NCI-H187 (cell line): ENCODE measurements at regions not wholly inside any gene's neighbourhood (a gene's known extent, or its start where the extent isn't known, plus 50 kb on each side); places are given as distances from the start of the nearest gene placed in this dataset.
"Not testable (repeated sequence)": the region's sequence is repeated elsewhere in the genome, so short reads cannot be mapped to it uniquely, and the experiment has no call there.

Experiments
- DNase-seq, 2 experiments: peaks; one replicate each; lab custom pipeline; 2025; lab: John Stamatoyannopoulos, UW

DNA sequence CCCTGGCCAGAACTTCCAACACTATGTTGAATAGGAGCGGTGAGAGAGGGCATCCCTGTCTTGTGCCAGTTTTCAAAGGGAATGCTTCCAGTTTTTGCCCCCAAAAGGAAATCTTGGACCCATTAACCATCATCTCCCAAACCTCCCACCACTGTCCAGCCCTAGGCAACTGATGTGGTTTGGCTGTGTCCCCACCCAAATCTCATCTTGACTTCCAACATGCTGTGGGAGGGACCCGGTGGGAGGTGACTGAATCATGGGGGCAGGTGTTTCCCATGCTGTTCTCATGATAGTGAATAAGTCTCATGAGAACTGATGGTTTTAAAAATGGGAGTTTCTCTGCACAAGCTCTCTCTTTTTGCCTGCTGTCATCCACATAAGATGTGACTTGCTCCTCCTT lies 119.1 kb upstream of the RMDN2 start:
- DNase-seq = not testable (repeated sequence)

DNA sequence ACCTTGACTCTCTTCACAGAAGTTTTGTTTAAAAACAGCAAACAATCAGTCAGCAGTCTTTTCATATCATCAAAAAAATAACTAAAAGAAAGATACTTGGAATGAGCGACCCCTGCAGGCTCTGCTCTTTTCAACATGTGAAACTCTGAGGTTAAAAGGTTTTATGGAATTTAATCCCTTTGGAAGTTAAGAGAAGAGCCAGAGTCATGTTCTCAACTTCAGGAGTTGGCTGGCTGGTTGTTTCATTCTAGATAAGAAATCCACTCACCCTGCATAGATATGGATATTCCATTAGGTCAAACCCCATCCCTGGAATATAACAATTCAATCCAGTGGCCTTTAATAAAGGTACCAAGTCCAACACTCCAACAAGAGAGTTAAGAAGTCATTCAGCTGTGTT lies 115.6 kb upstream of the RMDN2 start:
- no peak for DNase-seq

DNA sequence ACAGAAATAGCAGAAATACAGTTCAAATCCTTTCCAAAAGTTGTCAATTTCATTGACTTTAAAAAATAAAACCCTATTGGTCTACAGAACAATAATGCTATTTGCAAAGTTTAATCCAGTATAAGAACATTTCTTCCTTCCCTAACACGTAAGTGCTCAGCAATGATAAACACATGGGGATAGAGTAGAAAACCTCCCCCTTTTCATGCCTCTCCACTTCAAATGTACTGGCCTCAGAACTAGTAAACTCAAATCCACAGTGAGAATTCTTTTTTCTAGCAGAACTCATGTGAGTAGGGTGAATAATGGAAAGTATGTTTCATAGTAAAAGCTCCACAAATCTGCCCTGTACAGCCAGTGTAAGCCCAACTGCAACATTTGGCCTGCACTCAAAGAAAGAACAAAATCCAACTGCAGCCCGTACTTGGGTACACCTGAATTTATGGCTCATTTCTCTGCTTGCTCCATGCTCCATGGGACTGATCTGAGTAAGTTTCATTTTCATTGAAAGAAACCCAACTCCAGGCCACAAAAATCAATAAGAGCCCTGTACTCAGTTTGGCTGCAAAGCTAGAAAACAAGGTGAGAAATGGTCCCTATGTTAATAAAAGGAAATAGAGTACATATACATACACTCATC lies 115.0 kb upstream of the RMDN2 start:
- DNase-seq = no peak

DNA sequence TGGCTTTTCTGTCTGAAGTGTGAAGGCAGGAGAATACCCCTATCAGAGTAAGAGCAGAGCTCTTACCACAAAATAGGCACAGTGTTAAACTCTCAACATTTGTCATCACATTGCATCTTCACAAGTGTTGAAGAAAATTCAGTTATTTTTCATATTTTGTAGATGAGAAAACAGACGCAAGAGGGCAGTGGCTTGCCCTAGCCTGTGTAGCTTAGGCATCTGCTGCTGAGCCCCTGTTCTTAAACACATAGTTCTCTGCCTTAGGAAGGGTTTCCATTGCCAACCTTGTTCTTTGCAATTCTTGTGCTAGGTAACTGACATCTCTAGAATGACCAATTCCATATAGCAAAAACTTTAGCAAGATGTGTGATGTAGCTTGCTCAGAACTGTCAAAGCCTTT lies 112.7 kb upstream of the RMDN2 start:
- DNase-seq = no peak

DNA sequence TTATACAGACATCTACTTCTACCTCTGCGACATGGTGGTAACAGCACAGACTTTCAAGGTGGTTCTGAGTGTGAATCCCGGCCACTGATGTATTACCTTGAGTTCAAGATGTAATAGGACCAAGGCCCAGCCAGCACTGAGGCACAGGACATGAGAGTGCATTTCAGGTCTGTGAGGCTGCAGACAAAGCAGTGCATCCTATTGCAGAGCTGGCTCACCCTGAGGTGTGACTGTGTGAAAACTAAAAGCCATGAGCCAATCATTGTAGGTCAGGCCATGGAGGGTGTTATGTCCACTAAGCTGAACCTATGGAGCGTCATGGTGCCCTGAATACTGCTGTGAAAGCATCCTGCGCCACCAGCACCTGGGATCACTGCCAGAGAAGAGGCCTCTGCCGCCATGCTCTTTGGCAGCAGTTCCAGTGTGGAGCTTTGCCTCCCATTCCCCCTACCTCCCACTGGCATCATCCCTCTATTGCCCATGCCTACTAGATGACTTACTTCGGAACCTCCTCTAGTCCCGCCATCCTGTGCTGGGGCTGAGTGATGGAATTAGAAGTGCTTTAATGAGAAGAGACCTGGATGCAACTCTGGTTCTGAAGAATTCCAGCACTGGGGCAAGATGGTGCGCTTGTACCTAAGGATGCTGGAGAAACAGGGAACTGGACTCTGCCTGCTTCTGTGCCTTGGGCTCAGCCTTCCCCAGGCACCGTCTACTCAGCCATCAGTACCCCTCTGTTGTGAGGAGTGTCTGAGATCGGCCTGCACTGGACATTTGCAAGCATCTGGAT lies 112.0 kb upstream of the RMDN2 start:
- DNase-seq = no peak

DNA sequence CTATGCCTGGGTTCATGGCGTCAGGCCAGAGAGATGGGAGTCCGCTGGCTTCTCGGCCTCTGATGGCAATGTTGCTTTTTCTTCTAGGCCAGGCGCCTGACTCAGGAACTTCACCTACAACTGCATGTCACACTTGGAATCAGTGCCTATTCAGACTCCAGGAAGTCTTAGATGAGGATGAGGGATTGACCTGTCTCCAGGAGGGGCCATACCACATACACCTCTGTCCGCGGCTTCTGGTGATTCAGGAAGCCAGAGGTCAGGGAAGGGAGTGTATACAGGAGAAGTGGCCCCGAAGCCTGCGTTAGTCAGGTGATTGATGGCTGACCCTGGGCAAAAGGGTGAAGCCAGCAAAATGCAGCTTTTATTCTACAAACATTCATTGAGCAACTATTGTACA lies 109.1 kb upstream of the RMDN2 start:
- no peak for DNase-seq

DNA sequence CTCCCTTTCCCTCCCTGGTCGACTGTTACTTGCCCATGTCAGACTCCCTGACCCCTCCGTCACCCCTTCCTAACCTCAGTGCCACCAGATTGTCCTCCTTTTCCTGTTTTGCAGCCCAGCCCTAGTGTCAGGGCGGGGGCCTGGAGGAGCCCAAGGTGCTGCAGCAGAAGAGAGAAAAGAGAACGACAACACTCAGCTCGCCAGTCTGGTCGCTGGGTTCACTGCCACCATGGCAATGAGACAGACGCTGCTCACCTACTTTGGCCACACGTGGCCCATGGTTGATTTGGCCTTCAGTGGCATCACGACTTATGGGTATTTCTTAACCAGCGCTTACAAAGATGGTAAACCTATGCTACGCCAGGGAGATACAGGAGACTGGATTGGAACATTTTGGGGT lies 108.4 kb upstream of the RMDN2 start:
- no peak for DNase-seq

DNA sequence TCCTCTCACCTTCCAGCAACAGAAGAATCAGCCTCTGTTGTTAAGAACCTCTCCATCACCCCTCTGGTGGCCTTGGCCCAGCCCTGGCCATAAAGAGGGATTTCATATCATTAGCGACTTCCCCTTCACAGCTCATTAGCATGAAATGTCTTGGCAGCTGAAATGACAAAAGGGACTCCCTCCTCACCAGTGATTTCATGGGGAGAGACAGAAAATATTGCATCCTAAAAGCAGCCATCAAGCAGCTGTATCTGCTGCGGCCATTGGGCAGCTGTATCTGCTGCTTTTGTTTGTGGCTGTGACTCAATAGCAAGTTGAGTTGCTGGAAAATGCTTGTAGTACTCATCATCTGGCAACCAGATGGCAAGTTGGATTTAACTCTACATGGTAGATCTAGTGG lies 105.9 kb upstream of the RMDN2 start:
- DNase-seq = no peak

DNA sequence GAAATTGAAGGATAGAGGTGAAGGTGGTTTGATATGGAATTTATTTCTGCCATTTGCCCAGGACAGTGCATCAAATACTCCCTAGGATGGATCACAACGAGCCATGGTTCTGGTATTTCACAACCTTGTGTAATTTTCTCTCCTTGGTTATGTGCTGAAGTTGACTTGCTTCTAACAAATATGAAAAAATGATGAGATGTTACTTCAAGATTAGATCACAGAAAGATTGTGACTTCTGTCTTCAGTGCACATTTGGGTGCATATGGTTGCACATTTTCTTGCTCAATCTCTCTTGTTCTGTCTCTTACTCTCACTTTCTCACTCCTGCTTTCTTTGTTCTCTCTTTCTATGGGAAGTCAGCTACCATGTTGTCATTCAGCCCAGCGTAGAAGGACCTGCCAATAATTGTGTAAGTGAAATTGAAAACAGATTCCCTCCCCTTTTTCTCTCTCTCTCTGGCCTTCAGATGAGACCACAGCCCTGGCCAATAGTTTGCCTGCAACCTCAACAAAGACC lies 104.6 kb upstream of the RMDN2 start:
- no peak for DNase-seq

DNA sequence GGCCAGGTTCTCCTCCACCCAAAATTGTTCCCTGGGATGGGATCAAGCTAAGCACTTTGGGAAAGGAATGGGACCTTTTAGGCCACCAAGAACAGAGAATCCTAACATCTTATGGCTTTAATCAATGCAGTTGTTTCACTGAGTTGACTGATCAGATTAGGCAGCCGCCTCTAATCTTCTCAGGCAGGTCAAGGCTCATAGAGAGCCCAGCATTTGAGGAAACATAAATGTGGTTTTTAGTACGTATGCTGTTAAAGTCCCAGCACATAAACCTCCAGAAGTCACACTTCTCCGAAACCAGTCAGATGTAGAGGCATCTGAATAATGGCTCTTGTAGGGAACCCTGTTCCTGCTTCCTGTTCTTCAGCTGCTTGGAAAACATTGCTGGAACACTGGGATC lies 99.5 kb upstream of the RMDN2 start:
- no peak for DNase-seq

DNA sequence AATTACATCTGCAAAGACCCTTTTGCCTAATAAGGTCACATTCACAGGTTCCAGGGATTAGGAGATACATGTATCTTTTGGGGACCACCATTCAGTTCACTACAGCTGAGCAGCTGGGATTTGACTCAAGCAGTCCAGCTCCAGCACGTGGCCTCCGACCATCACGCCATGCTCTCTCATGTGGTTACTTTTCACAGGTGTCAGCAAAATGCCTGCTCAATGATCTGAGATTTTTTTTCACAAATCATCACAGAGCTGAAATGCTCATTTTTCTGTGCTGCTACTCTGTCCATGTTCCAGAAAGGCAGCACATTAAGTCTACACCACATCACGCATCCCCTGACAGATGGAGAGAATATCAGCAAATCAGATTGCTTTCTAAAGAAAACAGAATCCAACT lies 98.5 kb upstream of the RMDN2 start:
- DNase-seq = no peak

DNA sequence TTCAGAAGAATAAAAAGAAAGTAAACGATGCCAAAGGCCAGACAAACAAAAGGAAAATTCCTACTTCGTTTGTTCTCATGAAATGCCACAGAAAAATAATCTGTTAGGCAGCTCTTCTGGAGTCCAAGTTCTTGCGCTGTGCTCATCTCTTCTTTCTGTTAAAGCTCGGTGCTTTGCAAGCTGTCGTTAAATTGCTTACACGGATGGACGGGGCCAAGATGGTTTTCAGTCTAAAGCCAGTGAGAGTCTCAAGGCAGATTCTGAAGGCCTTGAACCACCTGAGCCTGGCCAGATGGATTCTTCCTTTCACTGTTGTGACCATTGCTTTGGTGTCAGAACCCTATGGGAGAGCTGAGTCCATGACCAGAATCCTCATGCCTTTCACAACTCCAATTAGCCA lies 97.6 kb upstream of the RMDN2 start:
- DNase-seq = no peak

DNA sequence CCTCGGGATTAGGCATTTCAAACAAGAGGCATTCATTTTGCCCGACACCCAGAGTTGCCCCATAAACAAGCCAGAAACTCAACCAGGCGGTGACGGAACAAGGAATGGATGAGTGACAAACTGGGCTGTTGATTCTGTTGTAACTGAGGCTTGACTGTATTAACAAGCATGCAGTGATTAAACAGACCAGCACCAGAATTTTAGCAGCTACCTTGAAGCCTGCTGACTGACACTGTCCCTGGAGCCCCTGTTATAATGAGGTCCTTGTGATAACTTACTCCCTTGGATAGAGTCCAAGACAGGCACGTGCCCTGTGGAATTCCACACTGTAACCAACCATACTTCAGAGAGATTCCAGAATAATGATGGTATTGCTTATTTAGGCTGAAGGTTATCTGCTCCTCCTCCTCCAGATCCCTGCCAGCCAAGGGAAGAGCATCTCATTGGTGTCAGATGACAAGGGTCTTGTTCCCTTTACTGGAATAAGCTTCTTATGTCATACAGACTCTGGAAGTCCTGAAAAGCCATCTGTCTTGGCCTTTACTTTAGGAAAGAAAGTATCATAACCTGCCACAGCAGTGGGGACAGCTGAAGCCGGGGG lies 97.1 kb upstream of the RMDN2 start:
- no peak for DNase-seq

DNA sequence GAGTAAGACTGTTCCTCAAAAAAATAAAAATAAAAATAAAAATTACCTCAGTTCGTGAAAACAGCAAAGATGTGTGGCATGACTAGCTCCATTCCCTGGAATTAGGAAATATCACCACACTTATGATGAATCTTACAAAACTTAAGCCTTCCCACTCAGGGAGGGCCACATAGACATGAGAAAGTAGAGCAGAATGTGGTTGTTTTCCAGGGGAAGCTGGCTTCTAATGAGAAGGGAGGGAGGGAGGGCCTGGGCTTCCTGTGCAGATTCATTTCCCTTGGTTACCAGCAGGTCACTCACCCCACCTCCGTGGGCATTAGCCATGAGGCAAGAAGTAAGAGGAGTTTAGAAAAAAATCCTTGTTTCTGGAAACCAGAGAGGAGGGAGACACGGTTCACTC lies 95.9 kb upstream of the RMDN2 start:
- DNase-seq = no peak

DNA sequence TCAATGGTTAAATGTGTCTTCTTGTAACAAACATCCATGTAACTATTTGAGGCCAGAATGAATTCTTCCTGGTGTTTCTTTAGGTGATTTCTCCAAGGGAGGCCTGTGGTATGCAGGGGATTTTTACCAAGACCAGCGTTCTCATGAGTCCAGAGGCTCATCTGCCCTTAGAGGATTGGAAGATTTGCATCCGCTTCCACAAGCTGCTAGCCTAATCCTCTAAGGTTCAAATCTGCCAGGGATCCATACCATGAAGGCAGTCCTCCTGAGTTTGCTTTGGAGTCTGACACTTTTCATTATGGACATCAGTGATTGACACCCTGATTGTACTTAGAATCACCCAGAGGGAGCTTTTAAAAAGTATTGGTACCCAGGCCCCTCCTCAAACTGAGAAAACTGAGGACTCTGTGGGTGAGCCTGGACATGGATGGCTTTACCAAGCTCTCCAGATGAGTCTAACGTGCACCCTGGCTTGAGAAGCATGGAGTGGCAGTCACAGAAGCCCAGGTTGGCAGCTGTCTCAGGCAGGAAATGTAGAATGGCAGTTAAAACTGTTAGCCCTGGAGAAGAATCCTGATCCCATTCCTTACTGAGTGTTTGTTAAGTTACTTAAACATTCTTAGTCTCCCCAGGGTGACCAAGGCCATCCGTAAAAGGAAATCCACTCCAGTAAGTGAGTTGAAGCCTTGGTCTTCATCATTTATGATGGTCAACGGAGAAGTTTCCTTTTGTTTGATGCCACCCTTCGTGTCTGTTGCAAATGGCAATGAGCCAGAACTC lies 95.3 kb upstream of the RMDN2 start:
- no peak for DNase-seq

DNA sequence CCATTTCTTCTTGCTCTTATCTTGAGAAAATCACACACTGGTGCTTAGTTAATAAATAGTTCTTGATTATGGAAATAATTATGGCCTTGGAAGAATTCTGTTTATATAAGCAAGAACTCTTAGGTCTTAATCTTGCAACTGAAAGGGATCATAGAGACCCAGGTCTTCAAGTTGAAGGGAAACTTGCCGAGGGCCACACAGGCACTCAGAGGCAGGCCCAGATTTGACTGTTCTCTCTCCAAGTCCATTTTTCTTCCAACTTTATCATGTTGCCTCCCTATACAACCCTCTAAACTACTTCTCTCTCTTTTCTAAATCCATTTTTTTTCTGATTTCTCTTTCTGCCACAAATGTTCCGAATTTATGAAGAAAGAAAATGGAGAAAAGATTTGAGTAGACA lies 94.5 kb upstream of the RMDN2 start:
- DNase-seq = no peak

DNA sequence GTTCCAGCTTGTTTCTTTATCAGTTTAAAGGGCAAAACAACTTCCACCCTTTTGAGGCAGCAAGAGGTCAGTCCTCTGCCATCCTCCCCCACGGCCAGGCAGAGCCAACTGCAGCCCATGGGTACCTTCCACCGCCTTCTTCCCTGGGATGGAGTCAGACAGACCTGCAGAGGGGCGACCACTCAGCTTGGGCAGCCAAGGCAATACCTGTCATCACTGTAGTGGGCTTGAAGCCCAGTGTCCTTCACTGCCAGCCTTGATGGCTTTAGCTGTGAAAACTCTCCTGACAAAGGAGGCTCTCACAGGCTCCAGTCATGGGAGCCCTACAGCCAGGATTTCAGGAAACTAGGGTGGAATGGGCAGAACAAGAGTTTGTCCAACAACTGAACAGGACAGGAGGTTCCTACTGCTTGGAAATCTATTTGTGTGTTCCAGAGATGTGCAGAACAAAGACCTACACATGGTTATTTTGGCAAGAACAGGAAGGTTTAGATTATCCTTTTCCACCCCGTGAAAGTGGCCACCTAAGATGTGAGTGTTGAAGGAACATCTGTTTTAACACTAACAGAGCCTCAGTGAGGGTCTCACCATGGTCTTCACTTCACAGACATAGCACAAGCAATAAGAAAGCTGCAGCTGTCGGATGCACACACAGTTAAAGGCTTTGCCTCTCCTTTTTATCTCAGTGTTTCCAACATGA lies 93.9 kb upstream of the RMDN2 start:
- no peak for DNase-seq

DNA sequence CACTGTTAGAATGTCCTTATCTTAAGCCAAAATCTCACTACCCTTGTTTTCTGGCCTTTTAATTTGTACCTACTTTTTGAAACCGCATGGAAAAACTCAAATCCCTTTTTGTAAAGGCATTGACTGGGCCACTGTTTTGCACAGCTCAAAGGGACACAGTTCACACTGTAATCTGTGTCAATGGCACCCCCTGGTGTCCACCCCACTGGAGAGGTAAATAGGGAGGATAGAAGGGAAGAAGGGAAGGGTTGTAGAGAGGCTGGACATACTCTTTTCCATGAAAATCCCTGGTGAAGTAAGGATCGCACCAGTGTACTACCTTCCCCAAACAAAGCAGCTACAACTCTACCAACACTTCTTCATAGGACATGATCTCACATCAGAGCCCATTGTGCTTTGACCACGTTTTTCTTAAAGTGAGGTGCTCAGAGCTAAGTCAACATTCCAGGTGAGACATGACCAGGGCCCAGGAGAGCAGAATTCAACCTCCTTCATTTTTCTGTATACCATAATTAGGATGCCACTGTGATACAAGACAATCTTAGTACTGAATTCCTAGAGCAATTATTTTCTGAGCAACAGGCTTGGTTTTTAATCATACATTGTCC lies 92.4 kb upstream of the RMDN2 start:
- DNase-seq = peak; percentile 80 to 88

DNA sequence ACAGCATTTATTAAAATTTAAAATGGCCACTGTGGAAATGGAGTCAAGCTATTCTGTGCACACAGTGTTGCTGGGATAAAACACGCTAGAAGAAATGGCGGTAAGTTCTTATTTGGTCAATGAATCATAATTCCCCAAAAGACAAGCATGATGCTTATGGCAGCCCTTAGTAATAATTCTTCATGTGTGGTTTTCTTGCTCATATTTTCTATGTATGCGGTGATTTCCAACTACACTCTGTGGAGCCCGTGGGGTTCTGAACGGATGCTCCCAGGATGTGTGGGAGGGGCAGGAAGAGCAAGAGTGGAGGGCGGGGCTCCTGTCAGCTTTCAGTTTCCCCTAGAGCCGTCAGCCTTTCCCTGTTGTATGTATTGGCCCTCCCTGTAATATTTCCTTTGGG lies 91.7 kb upstream of the RMDN2 start:
- no peak for DNase-seq

DNA sequence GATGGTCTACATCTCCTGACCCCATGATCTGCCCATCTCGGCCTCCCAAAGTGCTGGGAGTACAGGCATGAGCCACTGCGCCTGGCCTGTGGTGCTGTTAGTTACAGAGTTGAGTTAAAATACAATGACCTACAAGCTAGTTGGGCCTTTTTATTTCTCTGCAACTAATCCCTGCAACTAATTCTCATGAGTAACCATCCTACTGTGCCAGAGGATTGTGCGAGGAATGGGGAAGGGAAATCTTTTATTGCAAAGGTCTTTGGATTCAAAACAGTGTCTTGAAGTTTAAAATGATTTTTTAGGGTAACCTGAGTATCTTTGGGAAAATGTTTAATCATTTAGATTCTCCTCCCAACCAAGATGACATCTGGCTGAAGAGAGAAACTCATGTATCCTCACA lies 88.8 kb upstream of the RMDN2 start:
- DNase-seq = no peak

DNA sequence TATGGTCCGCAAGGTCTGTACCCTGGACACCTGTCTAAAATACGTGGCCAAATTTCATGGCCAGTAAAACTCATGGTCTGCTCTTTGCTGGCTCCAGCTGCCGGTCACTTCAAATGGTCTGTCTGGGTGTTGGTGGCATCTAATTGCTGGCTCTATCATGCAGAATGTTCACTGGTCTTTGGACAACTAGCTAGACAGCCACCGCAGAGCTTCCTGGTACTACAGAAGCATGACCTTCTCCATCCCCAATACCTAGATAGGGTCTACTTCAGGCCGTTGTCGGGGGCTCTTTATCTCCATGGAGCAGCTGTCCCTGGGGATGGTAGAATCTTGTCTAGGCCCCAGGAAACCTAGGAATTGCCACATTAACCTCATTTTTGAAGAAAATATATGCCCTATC lies 88.4 kb upstream of the RMDN2 start:
- no peak for DNase-seq
